NB4 (cell line): ENCODE measurements at regions not wholly inside any gene's neighbourhood (a gene's known extent, or its start where the extent isn't known, plus 50 kb on each side); places are given as distances from the start of the nearest gene placed in this dataset.

Source experiments
- DNase-seq: peaks from one replicate; pipeline ENCODE4 v3.0.0; 2010; ENCODE audit warnings: low read depth
- H3K4me3 ChIP-seq: one replicate; pipeline ENCODE4 v1.5.1; 2011; ENCODE audit warnings: mild to moderate bottlenecking, low read depth, low read length, moderate library complexity
- CTCF ChIP-seq: IDR thresholded peaks from one replicate; pipeline ENCODE4 v1.5.1; 2012; ENCODE audit warnings: low read depth, low read length
- MAX ChIP-seq: IDR thresholded peaks from 2 replicates; pipeline ENCODE4 v1.6.1; 2011; ENCODE audit warnings: low read depth, low read length
- MYC ChIP-seq: IDR thresholded peaks from 2 replicates; pipeline ENCODE4 v1.6.1; 2011; ENCODE audit warnings: low read depth, low read length
- POLR2A ChIP-seq: IDR thresholded peaks from 2 replicates; pipeline ENCODE4 v1.6.1; 2011; ENCODE audit warnings: mild to moderate bottlenecking; ENCODE audit not compliant: insufficient read length; ENCODE audit errors: extremely low read depth

GRCh38 chr2:199707593-199708185, 143.3 kb downstream of the FTCDNL1 start:
- H3K4me3 ChIP-seq, result no peak overlapping the region
- no peak for TF ChIP-seq POLR2A
- TF ChIP-seq MYC, result no peak
- no peak for TF ChIP-seq CTCF
- no peak for TF ChIP-seq MAX
- peak; percentile 34 for DNase-seq

- DNase-seq, result no peak
- no peak overlapping the region for H3K4me3 ChIP-seq
- TF ChIP-seq CTCF (no peak), POLR2A (no peak), MYC (no peak), MAX (no peak)
Observed at GRCh38 chr2:199705538-199705937, 145.5 kb downstream of the FTCDNL1 start.

- no peak for TF ChIP-seq MAX
- TF ChIP-seq CTCF, result peak; percentile 75
- TF ChIP-seq MYC, result no peak
- no peak for TF ChIP-seq POLR2A
- no peak overlapping the region for H3K4me3 ChIP-seq
- DNase-seq, result peak; percentile 83
Observed at GRCh38 chr2:199704358-199705238, 146.4 kb downstream of the FTCDNL1 start.

- TF ChIP-seq CTCF, result no peak
- no peak overlapping the region for H3K4me3 ChIP-seq
- no peak for DNase-seq
Observed at GRCh38 chr2:199703199-199703598, 147.8 kb downstream of the FTCDNL1 start.

- TF ChIP-seq CTCF (no peak), MAX (no peak), MYC (no peak), POLR2A (no peak)
- no peak for DNase-seq
- H3K4me3 ChIP-seq, result no peak overlapping the region
Observed at GRCh38 chr2:199697469-199697868, 153.5 kb downstream of the FTCDNL1 start.

- TF ChIP-seq MAX (no peak), CTCF (no peak), MYC (no peak), POLR2A (no peak)
- H3K4me3 ChIP-seq, result no peak overlapping the region
- DNase-seq, result no peak
Observed at GRCh38 chr2:199696048-199696447, 154.9 kb downstream of the FTCDNL1 start.
